HEK293 (cell line): ENCODE measurements at regions not wholly inside any gene's neighbourhood (a gene's known extent, or its start where the extent isn't known, plus 50 kb on each side); places are given as distances from the start of the nearest gene placed in this dataset.

Experiments used
- CTCF ChIA-PET: fragments of 350-600 bp; formaldehyde crosslinking; extraction: SDS; loops from one replicate; lab custom pipeline; 2021; ENCODE audit warnings: antibody characterized with exemption; lab: Yijun Ruan, JAX
- POLR2A ChIA-PET: fragments of 300-600 bp; formaldehyde crosslinking; extraction: SDS; loops from one replicate; lab custom pipeline; 2020; ENCODE audit warnings: antibody characterized with exemption, inconsistent platforms; lab: Yijun Ruan, JAX
- H3K27ac ChIP-seq: fragments of 200-500 bp; sonication (Bioruptor generic); 2 replicates; pipeline ENCODE4 v1.5.1; 2014; ENCODE audit warnings: low read depth, low read length, control low read depth, inconsistent platforms; ENCODE audit errors: extremely low read depth
- H3K36me3 ChIP-seq, 2 experiments: fragments of 200-500 bp in 1 of 2; sonication (Bioruptor generic) in 1 of 2; 1 replicate in 1 of 2; 2 replicates in 1 of 2; pipeline ENCODE4 v1.5.1; 2014 to 2017; ENCODE audit warnings: inconsistent platforms in 2 of 2, low read length in 2 of 2; ENCODE audit not compliant: control insufficient read depth in 2 of 2, insufficient read depth in 1 of 2
- H3K4me1 ChIP-seq: fragments of 200-500 bp; sonication (Bioruptor generic); 2 replicates; pipeline ENCODE4 v1.5.1; 2014; ENCODE audit warnings: mild to moderate bottlenecking, low read length, inconsistent platforms; ENCODE audit not compliant: control insufficient read depth, insufficient read depth
- H3K4me3 ChIP-seq: 2 replicates; pipeline ENCODE4 v1.5.1; 2011; ENCODE audit warnings: low read depth, mild to moderate bottlenecking, control low read depth, low read length, moderate library complexity
- H3K9me3 ChIP-seq: fragments of 200-500 bp; sonication (Bioruptor generic); 2 replicates; pipeline ENCODE4 v1.5.1; 2014; ENCODE audit warnings: low read depth, low read length, inconsistent platforms; ENCODE audit not compliant: control insufficient read depth, insufficient read depth
- KLF1 ChIP-seq: fragments of 450-650 bp; formaldehyde crosslinking; IDR thresholded peaks from 2 replicates; pipeline ENCODE4 v1.5.1; 2016; ENCODE audit warnings: missing biosample characterization, missing genetic modification characterization
- TRIM28 ChIP-seq: IDR thresholded peaks from 2 replicates; pipeline ENCODE4 v1.6.1; 2011; ENCODE audit warnings: low read length, control low read depth, borderline replicate concordance
- ZBTB20 ChIP-seq: fragments of 450-650 bp; formaldehyde crosslinking; IDR thresholded peaks from 2 replicates; pipeline ENCODE4 v1.5.1; 2016; ENCODE audit warnings: missing biosample characterization, missing genetic modification characterization
- ZBTB7A ChIP-seq: fragments of 450-650 bp; formaldehyde crosslinking; IDR thresholded peaks from 2 replicates; pipeline ENCODE4 v1.5.1; 2016; ENCODE audit warnings: low read depth, missing biosample characterization, missing genetic modification characterization
- ZNF169 ChIP-seq: fragments of 450-650 bp; formaldehyde crosslinking; IDR thresholded peaks from 2 replicates; pipeline ENCODE4 v1.5.1; 2016; ENCODE audit warnings: missing biosample characterization, missing genetic modification characterization
- ZNF223 ChIP-seq: fragments of 450-650 bp; formaldehyde crosslinking; IDR thresholded peaks from 2 replicates; pipeline ENCODE4 v1.5.1; 2016; ENCODE audit warnings: missing biosample characterization, missing genetic modification characterization
- ZNF23 ChIP-seq: fragments of 450-650 bp; formaldehyde crosslinking; IDR thresholded peaks from 2 replicates; pipeline ENCODE4 v1.5.1; 2016; ENCODE audit warnings: missing biosample characterization, missing genetic modification characterization, borderline replicate concordance
- ZNF501 ChIP-seq: fragments of 450-650 bp; formaldehyde crosslinking; IDR thresholded peaks from 2 replicates; pipeline ENCODE4 v1.5.1; 2016; ENCODE audit warnings: missing biosample characterization, missing genetic modification characterization
- ZNF521 ChIP-seq: fragments of 450-650 bp; formaldehyde crosslinking; IDR thresholded peaks from 2 replicates; pipeline ENCODE4 v1.5.1; 2017; ENCODE audit warnings: missing biosample characterization, mild to moderate bottlenecking, missing genetic modification characterization
- ZNF571 ChIP-seq: fragments of 450-650 bp; formaldehyde crosslinking; IDR thresholded peaks from 2 replicates; pipeline ENCODE4 v1.5.0; 2017; ENCODE audit warnings: missing biosample characterization, missing genetic modification characterization
- ZNF654 ChIP-seq: fragments of 450-650 bp; formaldehyde crosslinking; IDR thresholded peaks from 2 replicates; pipeline ENCODE4 v1.5.1; 2016; ENCODE audit warnings: low read depth, missing biosample characterization, missing genetic modification characterization
- ZNF660 ChIP-seq: fragments of 450-650 bp; IDR thresholded peaks from 2 replicates; pipeline ENCODE4 v1.5.1; 2018; ENCODE audit warnings: missing biosample characterization, mild to moderate bottlenecking, missing genetic modification characterization
- ZNF670 ChIP-seq: fragments of 450-650 bp; formaldehyde crosslinking; IDR thresholded peaks from 2 replicates; pipeline ENCODE4 v1.5.1; 2016; ENCODE audit warnings: missing biosample characterization, missing genetic modification characterization, low read depth
- ZNF677 ChIP-seq: fragments of 450-650 bp; IDR thresholded peaks from 2 replicates; pipeline ENCODE4 v1.5.0; 2018; ENCODE audit warnings: missing biosample characterization, mild to moderate bottlenecking, missing genetic modification characterization, moderate library complexity
- ZNF830 ChIP-seq: fragments of 450-650 bp; IDR thresholded peaks from 2 replicates; pipeline ENCODE4 v1.5.0; 2018; ENCODE audit warnings: missing biosample characterization, missing genetic modification characterization, low read depth, mild to moderate bottlenecking, moderate library complexity
- ZXDB ChIP-seq: fragments of 450-650 bp; formaldehyde crosslinking; IDR thresholded peaks from 2 replicates; pipeline ENCODE4 v1.5.1; 2016; ENCODE audit warnings: missing biosample characterization, missing genetic modification characterization
- TF ChIP-seq, protein P1 (sequence below): fragments of 450-650 bp; IDR thresholded peaks from 2 replicates; pipeline ENCODE4 v1.5.1; 2018; ENCODE audit warnings: missing biosample characterization, mild to moderate bottlenecking, missing genetic modification characterization
- TF ChIP-seq, protein P2 (sequence below): fragments of 450-650 bp; formaldehyde crosslinking; IDR thresholded peaks from 2 replicates; pipeline ENCODE4 v1.5.1; 2016; ENCODE audit warnings: missing biosample characterization, missing genetic modification characterization
- TF ChIP-seq, protein P3 (sequence below): fragments of 450-650 bp; formaldehyde crosslinking; IDR thresholded peaks from 2 replicates; pipeline ENCODE4 v1.5.1; 2016; ENCODE audit warnings: missing biosample characterization, missing genetic modification characterization

DNA sequence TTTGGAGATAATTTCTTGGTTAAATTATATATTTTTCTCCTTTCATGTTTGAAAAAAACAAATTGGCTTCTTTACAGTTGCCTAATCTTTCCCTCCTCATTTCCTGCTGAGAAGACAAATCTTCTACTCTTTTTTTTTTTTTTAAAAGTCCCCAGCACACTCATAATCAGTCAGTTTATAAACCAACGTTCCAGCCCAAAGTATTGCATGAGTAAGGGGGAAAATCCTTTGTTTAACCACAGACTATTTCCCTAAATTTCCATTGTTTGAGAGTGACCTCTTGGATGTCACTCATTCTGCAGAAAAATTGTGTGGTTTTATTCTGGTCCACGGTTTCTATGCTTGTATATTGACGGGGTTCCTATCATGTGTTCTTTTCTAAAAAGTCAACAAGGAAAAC, 55.1 kb upstream of the TLR4 start:
- POLR2A ChIA-PET = no interaction called here
- Histone ChIP-seq H3K27ac (no peak overlapping the region), H3K36me3 (no peaks in the 10 kb centered on the region), H3K4me1 (no peaks in the 10 kb centered on the region), H3K4me3 (no peak overlapping the region), H3K9me3 (no peaks in the 10 kb centered on the region)
- TF ChIP-seq, protein P1, sequence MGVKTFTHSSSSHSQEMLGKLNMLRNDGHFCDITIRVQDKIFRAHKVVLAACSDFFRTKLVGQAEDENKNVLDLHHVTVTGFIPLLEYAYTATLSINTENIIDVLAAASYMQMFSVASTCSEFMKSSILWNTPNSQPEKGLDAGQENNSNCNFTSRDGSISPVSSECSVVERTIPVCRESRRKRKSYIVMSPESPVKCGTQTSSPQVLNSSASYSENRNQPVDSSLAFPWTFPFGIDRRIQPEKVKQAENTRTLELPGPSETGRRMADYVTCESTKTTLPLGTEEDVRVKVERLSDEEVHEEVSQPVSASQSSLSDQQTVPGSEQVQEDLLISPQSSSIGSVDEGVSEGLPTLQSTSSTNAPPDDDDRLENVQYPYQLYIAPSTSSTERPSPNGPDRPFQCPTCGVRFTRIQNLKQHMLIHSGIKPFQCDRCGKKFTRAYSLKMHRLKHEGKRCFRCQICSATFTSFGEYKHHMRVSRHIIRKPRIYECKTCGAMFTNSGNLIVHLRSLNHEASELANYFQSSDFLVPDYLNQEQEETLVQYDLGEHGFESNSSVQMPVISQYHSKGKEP = no peak
- TF ChIP-seq, protein P2, sequence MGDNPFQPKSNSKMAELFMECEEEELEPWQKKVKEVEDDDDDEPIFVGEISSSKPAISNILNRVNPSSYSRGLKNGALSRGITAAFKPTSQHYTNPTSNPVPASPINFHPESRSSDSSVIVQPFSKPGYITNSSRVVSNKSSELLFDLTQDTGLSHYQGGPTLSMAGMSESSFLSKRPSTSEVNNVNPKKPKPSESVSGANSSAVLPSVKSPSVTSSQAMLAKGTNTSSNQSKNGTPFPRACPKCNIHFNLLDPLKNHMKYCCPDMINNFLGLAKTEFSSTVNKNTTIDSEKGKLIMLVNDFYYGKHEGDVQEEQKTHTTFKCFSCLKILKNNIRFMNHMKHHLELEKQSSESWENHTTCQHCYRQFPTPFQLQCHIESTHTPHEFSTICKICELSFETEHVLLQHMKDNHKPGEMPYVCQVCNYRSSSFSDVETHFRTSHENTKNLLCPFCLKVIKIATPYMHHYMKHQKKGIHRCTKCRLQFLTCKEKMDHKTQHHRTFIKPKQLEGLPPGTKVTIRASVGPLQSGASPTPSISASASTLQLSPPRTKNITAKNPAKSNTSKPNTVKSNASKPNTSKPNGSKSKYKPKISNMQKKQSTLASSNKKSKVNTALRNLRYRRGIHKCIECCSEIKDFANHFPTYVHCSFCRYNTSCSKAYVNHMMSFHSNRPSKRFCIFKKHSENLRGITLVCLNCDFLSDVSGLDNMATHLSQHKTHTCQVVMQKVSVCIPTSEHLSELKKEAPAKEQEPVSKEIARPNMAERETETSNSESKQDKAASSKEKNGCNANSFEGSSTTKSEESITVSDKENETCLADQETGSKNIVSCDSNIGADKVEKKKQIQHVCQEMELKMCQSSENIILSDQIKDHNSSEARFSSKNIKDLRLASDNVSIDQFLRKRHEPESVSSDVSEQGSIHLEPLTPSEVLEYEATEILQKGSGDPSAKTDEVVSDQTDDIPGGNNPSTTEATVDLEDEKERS (tag by site-specific recombination) = no peak
- TF ChIP-seq ZXDB = no peak
- TF ChIP-seq ZNF677 (tag by site-specific recombination) = no peak
- TF ChIP-seq ZBTB7A = no peak
- TF ChIP-seq ZNF169 = no peak
- TF ChIP-seq ZNF830 (tag by site-specific recombination) = no peak
- CTCF ChIA-PET = no interaction called here

DNA sequence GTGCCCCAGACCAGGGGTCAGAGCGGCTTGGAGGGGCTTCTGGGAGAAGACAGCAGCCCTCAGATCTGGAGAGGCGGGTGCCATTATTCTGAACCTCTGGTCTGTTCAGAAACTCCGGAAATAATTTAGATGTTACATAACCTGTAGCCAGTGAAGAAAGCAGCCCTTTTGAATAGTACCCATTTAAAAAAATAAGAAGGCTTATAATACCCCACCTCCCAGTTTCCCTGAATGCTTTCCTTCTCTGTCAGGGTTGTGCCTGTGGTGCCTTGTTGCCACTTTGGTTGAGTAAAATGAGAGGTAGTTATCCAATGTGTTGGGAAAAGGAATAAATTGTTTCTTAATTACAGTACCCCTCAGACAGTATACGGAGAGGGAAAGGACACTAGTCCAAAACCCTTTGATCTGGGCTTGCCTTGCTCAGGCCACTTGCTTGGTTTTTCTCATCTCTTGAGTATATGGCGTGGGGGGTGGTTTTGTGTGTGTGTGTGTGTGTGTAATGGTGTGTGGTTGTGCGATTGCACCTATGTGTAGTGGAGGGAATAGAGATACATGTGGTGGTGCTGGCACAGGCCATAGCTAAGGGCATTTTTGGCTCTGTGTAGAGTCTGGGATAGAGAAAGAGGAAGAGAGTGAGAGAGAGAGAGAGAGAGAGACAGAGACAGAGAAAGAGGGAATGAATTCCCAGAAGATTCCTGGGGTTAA, 59.1 kb upstream of the TLR4 start:
- POLR2A ChIA-PET = no interaction called here
- Histone ChIP-seq H3K4me3 (no peak overlapping the region), H3K4me1 (no peaks in the 10 kb centered on the region), H3K36me3 (no peaks in the 10 kb centered on the region), H3K9me3 (no peaks in the 10 kb centered on the region), H3K27ac (no peak overlapping the region)
- CTCF ChIA-PET = interaction anchor here (0.6 to 1.5 kb wide), 9 partner anchors 9 to 1369 kb away, joined by 3 to 4 read pairs (median 3); no protein-coding TSS in a partner anchor
- TF ChIP-seq ZNF23 (tag by site-specific recombination) (no peak), ZBTB20 (tag by site-specific recombination) (no peak), ZNF521 (tag by site-specific recombination) (no peak), ZNF501 (tag by site-specific recombination) (no peak), ZNF571 (tag by site-specific recombination) (no peak), KLF1 (tag by site-specific recombination) (no peak), ZNF660 (no peak), TRIM28 (no peak)

DNA sequence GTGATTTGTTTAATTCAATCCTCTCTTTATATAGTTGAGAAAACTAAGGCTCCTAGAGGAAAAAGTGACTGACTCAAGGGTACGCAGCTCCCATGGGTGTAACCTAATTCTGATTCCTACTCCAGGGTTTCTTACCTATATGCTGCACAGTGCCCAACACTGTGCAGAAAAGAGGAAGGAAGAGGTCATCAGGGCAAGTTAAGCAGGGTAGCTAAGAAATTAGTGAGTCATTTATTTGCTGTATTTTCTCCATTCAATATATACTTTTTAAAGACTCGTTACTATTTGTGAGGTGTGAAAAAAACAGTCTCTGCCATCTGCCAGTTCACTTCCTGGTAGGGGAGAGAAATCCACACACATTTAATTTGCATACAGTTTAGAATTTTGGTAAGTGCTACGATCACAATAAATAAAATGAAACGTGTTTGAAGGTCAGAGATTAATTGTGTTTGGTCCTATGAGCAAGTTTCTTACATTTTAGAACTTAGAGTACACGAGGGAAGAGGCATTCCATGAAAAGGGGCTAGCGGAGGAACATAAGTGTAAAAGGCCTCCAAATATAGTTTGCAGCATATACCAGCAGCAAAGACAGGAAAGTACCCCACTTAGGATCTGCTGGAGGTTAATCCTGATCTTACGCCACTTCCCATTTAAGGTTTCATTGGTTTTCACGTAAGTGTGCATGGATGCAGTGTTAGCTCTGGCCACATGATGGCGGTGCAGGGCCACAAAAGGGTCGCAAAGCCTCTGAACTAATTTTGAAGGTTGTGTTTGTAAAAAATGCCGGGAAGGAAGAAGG, 59.9 kb upstream of the TLR4 start:
- ChIA-PET CTCF (interaction anchor here (0.6 to 1.5 kb wide), 10 partner anchors 9 to 1370 kb away, joined by 3 to 5 read pairs (median 3); no protein-coding TSS in a partner anchor), POLR2A (no interaction called here)
- H3K4me1 ChIP-seq = no peaks in the 10 kb centered on the region
- TF ChIP-seq ZNF670 (no peak), ZNF654 (tag by site-specific recombination) (peak; percentile 75), ZNF223 (tag by site-specific recombination) (no peak)
- TF ChIP-seq, protein P3, sequence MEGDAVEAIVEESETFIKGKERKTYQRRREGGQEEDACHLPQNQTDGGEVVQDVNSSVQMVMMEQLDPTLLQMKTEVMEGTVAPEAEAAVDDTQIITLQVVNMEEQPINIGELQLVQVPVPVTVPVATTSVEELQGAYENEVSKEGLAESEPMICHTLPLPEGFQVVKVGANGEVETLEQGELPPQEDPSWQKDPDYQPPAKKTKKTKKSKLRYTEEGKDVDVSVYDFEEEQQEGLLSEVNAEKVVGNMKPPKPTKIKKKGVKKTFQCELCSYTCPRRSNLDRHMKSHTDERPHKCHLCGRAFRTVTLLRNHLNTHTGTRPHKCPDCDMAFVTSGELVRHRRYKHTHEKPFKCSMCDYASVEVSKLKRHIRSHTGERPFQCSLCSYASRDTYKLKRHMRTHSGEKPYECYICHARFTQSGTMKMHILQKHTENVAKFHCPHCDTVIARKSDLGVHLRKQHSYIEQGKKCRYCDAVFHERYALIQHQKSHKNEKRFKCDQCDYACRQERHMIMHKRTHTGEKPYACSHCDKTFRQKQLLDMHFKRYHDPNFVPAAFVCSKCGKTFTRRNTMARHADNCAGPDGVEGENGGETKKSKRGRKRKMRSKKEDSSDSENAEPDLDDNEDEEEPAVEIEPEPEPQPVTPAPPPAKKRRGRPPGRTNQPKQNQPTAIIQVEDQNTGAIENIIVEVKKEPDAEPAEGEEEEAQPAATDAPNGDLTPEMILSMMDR (tag by site-specific recombination) = 0 out of 2 replicates have a peak, but pooled peaks have one; percentile 38
- TF ChIP-seq, all 188 proteins: peak for 2
- Histone ChIP-seq H3K4me3 (no peak overlapping the region), H3K9me3 (no peaks in the 10 kb centered on the region), H3K27ac (no peak overlapping the region), H3K36me3 (no peaks in the 10 kb centered on the region)
